ENCODE measurements at regions not wholly inside any gene's neighbourhood (a gene's known extent, or its start where the extent isn't known, plus 50 kb on each side); places are given as distances from the start of the nearest gene placed in this dataset.

GRCh38 chr2:238682536-238682935 lies 165.3 kb upstream of the TWIST2 start:
- no peak for TF ChIP-seq CTCF (IDR thresholded peaks at IDR 0.05; ENCODE audit: insufficient read depth, low read length)
- TF ChIP-seq, protein P1, sequence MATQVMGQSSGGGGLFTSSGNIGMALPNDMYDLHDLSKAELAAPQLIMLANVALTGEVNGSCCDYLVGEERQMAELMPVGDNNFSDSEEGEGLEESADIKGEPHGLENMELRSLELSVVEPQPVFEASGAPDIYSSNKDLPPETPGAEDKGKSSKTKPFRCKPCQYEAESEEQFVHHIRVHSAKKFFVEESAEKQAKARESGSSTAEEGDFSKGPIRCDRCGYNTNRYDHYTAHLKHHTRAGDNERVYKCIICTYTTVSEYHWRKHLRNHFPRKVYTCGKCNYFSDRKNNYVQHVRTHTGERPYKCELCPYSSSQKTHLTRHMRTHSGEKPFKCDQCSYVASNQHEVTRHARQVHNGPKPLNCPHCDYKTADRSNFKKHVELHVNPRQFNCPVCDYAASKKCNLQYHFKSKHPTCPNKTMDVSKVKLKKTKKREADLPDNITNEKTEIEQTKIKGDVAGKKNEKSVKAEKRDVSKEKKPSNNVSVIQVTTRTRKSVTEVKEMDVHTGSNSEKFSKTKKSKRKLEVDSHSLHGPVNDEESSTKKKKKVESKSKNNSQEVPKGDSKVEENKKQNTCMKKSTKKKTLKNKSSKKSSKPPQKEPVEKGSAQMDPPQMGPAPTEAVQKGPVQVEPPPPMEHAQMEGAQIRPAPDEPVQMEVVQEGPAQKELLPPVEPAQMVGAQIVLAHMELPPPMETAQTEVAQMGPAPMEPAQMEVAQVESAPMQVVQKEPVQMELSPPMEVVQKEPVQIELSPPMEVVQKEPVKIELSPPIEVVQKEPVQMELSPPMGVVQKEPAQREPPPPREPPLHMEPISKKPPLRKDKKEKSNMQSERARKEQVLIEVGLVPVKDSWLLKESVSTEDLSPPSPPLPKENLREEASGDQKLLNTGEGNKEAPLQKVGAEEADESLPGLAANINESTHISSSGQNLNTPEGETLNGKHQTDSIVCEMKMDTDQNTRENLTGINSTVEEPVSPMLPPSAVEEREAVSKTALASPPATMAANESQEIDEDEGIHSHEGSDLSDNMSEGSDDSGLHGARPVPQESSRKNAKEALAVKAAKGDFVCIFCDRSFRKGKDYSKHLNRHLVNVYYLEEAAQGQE (IDR thresholded peaks at IDR 0.05; ENCODE audit: insufficient replicate concordance, low read depth) = no peak

Measured in HL-60 (cell line).